ENCODE measurements at regions not wholly inside any gene's neighbourhood (a gene's known extent, or its start where the extent isn't known, plus 50 kb on each side); places are given as distances from the start of the nearest gene placed in this dataset.

- H3K4me3 Mint-ChIP-seq, result no peak overlapping the region
These were observed 382.3 kb upstream of the CHST9 start for GRCh38 chr18:27567434-27567833.

GRCh38 chr18:27564066-27564465 is 379.0 kb upstream of the CHST9 start:
- TF ChIP-seq CTCF (IDR thresholded peaks at IDR 0.05), result no peak
- H3K4me3 Mint-ChIP-seq, result no peak overlapping the region
- H3K27me3 Mint-ChIP-seq (ENCODE audit: low read depth, poor library complexity), result no peaks in the 10 kb centered on the region
- H3K4me1 Mint-ChIP-seq, result peaks cover 42% of the 10 kb centered on the region
- no peak for DNase-seq
- H3K27ac Mint-ChIP-seq, result no peak overlapping the region
- no peaks in the 10 kb centered on the region for H3K36me3 Mint-ChIP-seq (ENCODE audit: low read depth)
- peaks cover 4% of the 10 kb centered on the region for H3K9me3 Mint-ChIP-seq

More at GRCh38 chr18:27567434-27567833, 382.3 kb upstream of the CHST9 start:
- no peak for DNase-seq
- Mint-ChIP-seq H3K27ac (no peak overlapping the region), H3K9me3 (peaks cover 18% of the 10 kb centered on the region), H3K36me3 (ENCODE audit: low read depth) (no peaks in the 10 kb centered on the region), H3K4me1 (peaks cover 11% of the 10 kb centered on the region), H3K27me3 (ENCODE audit: low read depth, poor library complexity) (no peaks in the 10 kb centered on the region)
- TF ChIP-seq CTCF (IDR thresholded peaks at IDR 0.05), result no peak

GRCh38 chr18:27558388-27559155 is 373.5 kb upstream of the CHST9 start:
- DNase-seq, result no peak
- peaks cover 61% of the 10 kb centered on the region for H3K4me1 Mint-ChIP-seq
- peak overlapping the region; percentile 37 for H3K27ac Mint-ChIP-seq
- H3K36me3 Mint-ChIP-seq (ENCODE audit: low read depth), result peaks cover 12% of the 10 kb centered on the region
- no peak overlapping the region for H3K4me3 Mint-ChIP-seq
- no peaks in the 10 kb centered on the region for H3K27me3 Mint-ChIP-seq (ENCODE audit: low read depth, poor library complexity)
- peaks cover 23% of the 10 kb centered on the region for H3K9me3 Mint-ChIP-seq
- no peak for TF ChIP-seq CTCF (IDR thresholded peaks at IDR 0.05)

GRCh38 chr18:27556741-27557140 is 371.6 kb upstream of the CHST9 start:
- no peaks in the 10 kb centered on the region for H3K27me3 Mint-ChIP-seq (ENCODE audit: low read depth, poor library complexity)
- peaks cover 48% of the 10 kb centered on the region for H3K4me1 Mint-ChIP-seq
- no peak for TF ChIP-seq CTCF (IDR thresholded peaks at IDR 0.05)
- peaks cover 12% of the 10 kb centered on the region for H3K36me3 Mint-ChIP-seq (ENCODE audit: low read depth)
- no peak overlapping the region for H3K27ac Mint-ChIP-seq
- DNase-seq, result no peak
- no peak overlapping the region for H3K4me3 Mint-ChIP-seq
- peaks cover 23% of the 10 kb centered on the region for H3K9me3 Mint-ChIP-seq

GRCh38 chr18:27549335-27550039 is 364.4 kb upstream of the CHST9 start:
- Mint-ChIP-seq H3K9me3 (peaks cover 21% of the 10 kb centered on the region), H3K4me1 (peaks cover 5% of the 10 kb centered on the region), H3K27me3 (ENCODE audit: low read depth, poor library complexity) (no peaks in the 10 kb centered on the region), H3K4me3 (no peak overlapping the region), H3K36me3 (ENCODE audit: low read depth) (peaks cover 9% of the 10 kb centered on the region), H3K27ac (no peak overlapping the region)
- TF ChIP-seq CTCF (IDR thresholded peaks at IDR 0.05), result no peak
- no peak for DNase-seq

All from nephron progenitor cell (in vitro differentiated cells).